ENCODE measurements at regions not wholly inside any gene's neighbourhood (a gene's known extent, or its start where the extent isn't known, plus 50 kb on each side); places are given as distances from the start of the nearest gene placed in this dataset.

GRCh38 chr3:87375231-87375682, 98.9 kb upstream of the POU1F1 start:
- Histone ChIP-seq H3K4me1 (ENCODE audit: insufficient read depth, low read length, poor library complexity, severe bottlenecking) (no peaks in the 10 kb centered on the region), H3K4me3 (ENCODE audit: low read depth, low read length, poor library complexity, severe bottlenecking) (no peak overlapping the region), H3K36me3 (ENCODE audit: insufficient read depth, low read length, poor library complexity, severe bottlenecking) (no peaks in the 10 kb centered on the region), H3K27ac (ENCODE audit: low read depth, low read length, poor library complexity, severe bottlenecking) (no peak overlapping the region), H3K9me3 (ENCODE audit: low read depth, low read length, poor library complexity, severe bottlenecking) (no peaks in the 10 kb centered on the region), H3K27me3 (replicated peaks; ENCODE audit: insufficient read depth, low read depth, low read length, poor library complexity) (no peaks in the 10 kb centered on the region)
- BruUV-seq (replicated peaks): no TSS peak
- CTCF ChIA-PET: no interaction called here
- no peak for DNase-seq (ENCODE audit: low spot score)
- TF ChIP-seq EZH2 (IDR thresholded peaks at IDR 0.05; ENCODE audit: borderline replicate concordance, low read depth, low read length, poor library complexity, severe bottlenecking): no peak
- TF ChIP-seq, protein P1, sequence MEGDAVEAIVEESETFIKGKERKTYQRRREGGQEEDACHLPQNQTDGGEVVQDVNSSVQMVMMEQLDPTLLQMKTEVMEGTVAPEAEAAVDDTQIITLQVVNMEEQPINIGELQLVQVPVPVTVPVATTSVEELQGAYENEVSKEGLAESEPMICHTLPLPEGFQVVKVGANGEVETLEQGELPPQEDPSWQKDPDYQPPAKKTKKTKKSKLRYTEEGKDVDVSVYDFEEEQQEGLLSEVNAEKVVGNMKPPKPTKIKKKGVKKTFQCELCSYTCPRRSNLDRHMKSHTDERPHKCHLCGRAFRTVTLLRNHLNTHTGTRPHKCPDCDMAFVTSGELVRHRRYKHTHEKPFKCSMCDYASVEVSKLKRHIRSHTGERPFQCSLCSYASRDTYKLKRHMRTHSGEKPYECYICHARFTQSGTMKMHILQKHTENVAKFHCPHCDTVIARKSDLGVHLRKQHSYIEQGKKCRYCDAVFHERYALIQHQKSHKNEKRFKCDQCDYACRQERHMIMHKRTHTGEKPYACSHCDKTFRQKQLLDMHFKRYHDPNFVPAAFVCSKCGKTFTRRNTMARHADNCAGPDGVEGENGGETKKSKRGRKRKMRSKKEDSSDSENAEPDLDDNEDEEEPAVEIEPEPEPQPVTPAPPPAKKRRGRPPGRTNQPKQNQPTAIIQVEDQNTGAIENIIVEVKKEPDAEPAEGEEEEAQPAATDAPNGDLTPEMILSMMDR (conservative IDR thresholded peaks at IDR 0.05; ENCODE audit: low read depth, low read length): no peak
- intact Hi-C loops (cut with micrococcal nuclease; ENCODE audit: unreplicated experiment): no loop called here
- POLR2A ChIA-PET (ENCODE audit: low non-redundant PET): no interaction called here

DNA sequence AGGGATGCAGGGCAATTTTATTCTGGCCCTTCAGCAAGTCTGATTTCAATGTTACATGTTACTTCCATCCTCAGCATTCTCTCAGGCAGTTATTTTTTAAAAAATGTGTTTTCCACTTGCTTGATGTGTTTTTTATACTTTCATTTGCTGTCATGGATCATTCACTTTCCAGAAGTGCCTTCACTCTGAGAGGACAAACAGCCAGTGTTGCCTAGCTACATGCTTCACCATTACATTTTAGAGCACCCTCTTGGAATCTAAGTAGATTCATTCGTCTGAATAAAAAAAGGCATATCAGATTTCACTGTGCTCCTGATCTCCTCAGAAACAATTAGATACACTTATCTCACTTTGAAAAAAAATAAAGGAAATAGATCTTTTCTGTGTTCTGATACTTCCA, 93.6 kb upstream of the POU1F1 start:
- DNase-seq (ENCODE audit: low spot score): peak; percentile 39
- CTCF ChIA-PET: no interaction called here
- BruUV-seq (replicated peaks): no TSS peak
- Histone ChIP-seq H3K4me1 (ENCODE audit: insufficient read depth, low read length, poor library complexity, severe bottlenecking) (no peaks in the 10 kb centered on the region), H3K27me3 (replicated peaks; ENCODE audit: insufficient read depth, low read depth, low read length, poor library complexity) (no peaks in the 10 kb centered on the region), H3K36me3 (ENCODE audit: insufficient read depth, low read length, poor library complexity, severe bottlenecking) (no peaks in the 10 kb centered on the region), H3K4me3 (ENCODE audit: low read depth, low read length, poor library complexity, severe bottlenecking) (no peak overlapping the region), H3K27ac (ENCODE audit: low read depth, low read length, poor library complexity, severe bottlenecking) (no peak overlapping the region), H3K9me3 (ENCODE audit: low read depth, low read length, poor library complexity, severe bottlenecking) (no peaks in the 10 kb centered on the region)
- POLR2A ChIA-PET (ENCODE audit: low non-redundant PET): no interaction called here
- TF ChIP-seq EZH2 (IDR thresholded peaks at IDR 0.05; ENCODE audit: borderline replicate concordance, low read depth, low read length, poor library complexity, severe bottlenecking): no peak
- TF ChIP-seq, protein P1 (conservative IDR thresholded peaks at IDR 0.05; ENCODE audit: low read depth, low read length): no peak
- intact Hi-C loops (cut with micrococcal nuclease; ENCODE audit: unreplicated experiment): no loop called here

GRCh38 chr3:87367736-87368135, 91.4 kb upstream of the POU1F1 start:
- Histone ChIP-seq H3K4me3 (ENCODE audit: low read depth, low read length, poor library complexity, severe bottlenecking) (no peak overlapping the region), H3K9me3 (ENCODE audit: low read depth, low read length, poor library complexity, severe bottlenecking) (no peaks in the 10 kb centered on the region), H3K27me3 (replicated peaks; ENCODE audit: insufficient read depth, low read depth, low read length, poor library complexity) (no peaks in the 10 kb centered on the region), H3K36me3 (ENCODE audit: insufficient read depth, low read length, poor library complexity, severe bottlenecking) (no peaks in the 10 kb centered on the region), H3K4me1 (ENCODE audit: insufficient read depth, low read length, poor library complexity, severe bottlenecking) (no peaks in the 10 kb centered on the region), H3K27ac (ENCODE audit: low read depth, low read length, poor library complexity, severe bottlenecking) (no peak overlapping the region)
- DNase-seq (ENCODE audit: low spot score): no peak
- TF ChIP-seq, protein P1 (conservative IDR thresholded peaks at IDR 0.05; ENCODE audit: low read depth, low read length): no peak
- no peak for TF ChIP-seq EZH2 (IDR thresholded peaks at IDR 0.05; ENCODE audit: borderline replicate concordance, low read depth, low read length, poor library complexity, severe bottlenecking)
- intact Hi-C loops (cut with micrococcal nuclease; ENCODE audit: unreplicated experiment): no loop called here
- BruUV-seq (replicated peaks): no TSS peak
- POLR2A ChIA-PET (ENCODE audit: low non-redundant PET): no interaction called here
- CTCF ChIA-PET: no interaction called here
